ENCODE measurements at regions not wholly inside any gene's neighbourhood (a gene's known extent, or its start where the extent isn't known, plus 50 kb on each side); places are given as distances from the start of the nearest gene placed in this dataset.

- TF ChIP-seq CTCF (IDR thresholded peaks at IDR 0.05; ENCODE audit: low read depth, low read length): no peak
- no peak overlapping the region for H3K4me3 ChIP-seq (ENCODE audit: low read depth, low read length)
Observed at GRCh38 chr5:13567819-13568218, 376.7 kb downstream of the DNAH5 start.

GRCh38 chr5:13566871-13567339 is 377.6 kb downstream of the DNAH5 start:
- TF ChIP-seq CTCF (IDR thresholded peaks at IDR 0.05; ENCODE audit: low read depth, low read length): no peak
- no peak overlapping the region for H3K4me3 ChIP-seq (ENCODE audit: low read depth, low read length)

- no peak overlapping the region for H3K4me3 ChIP-seq (ENCODE audit: low read depth, low read length)
- no peak for TF ChIP-seq CTCF (IDR thresholded peaks at IDR 0.05; ENCODE audit: low read depth, low read length)
Observed at GRCh38 chr5:13558408-13558807, 386.1 kb downstream of the DNAH5 start.

- no peak for TF ChIP-seq CTCF (IDR thresholded peaks at IDR 0.05; ENCODE audit: low read depth, low read length)
- H3K4me3 ChIP-seq (ENCODE audit: low read depth, low read length): no peak overlapping the region
Observed at GRCh38 chr5:13553896-13554295, 390.6 kb downstream of the DNAH5 start.

- H3K4me3 ChIP-seq (ENCODE audit: low read depth, low read length): no peak overlapping the region
- no peak for TF ChIP-seq CTCF (IDR thresholded peaks at IDR 0.05; ENCODE audit: low read depth, low read length)
Observed at GRCh38 chr5:13552361-13552760, 392.1 kb downstream of the DNAH5 start.

GRCh38 chr5:13551645-13552044 is 392.8 kb downstream of the DNAH5 start:
- H3K4me3 ChIP-seq (ENCODE audit: low read depth, low read length): no peak overlapping the region
- TF ChIP-seq CTCF (IDR thresholded peaks at IDR 0.05; ENCODE audit: low read depth, low read length): no peak

GRCh38 chr5:13540168-13540750 is 404.2 kb downstream of the DNAH5 start:
- no peak for TF ChIP-seq CTCF (IDR thresholded peaks at IDR 0.05; ENCODE audit: low read depth, low read length)
- H3K4me3 ChIP-seq (ENCODE audit: low read depth, low read length): no peak overlapping the region
